ENCODE measurements at regions not wholly inside any gene's neighbourhood (a gene's known extent, or its start where the extent isn't known, plus 50 kb on each side); places are given as distances from the start of the nearest gene placed in this dataset.

- ATAC-seq (ENCODE audit: low read depth) (no peak), DNase-seq (no peak)
- no peaks in the 10 kb centered on the region for H3K4me1 ChIP-seq (ENCODE audit: control insufficient read depth in 2 of 2, insufficient read depth in 2 of 2, low read length in 2 of 2)
- H3K9ac ChIP-seq (ENCODE audit: low read length): no peak overlapping the region
- Mint-ChIP-seq H3K9me3 (ENCODE audit: insufficient read depth) (no peaks in the 10 kb centered on the region), H3K27ac (no peak overlapping the region), H3K4me1 (no peaks in the 10 kb centered on the region), H3K27me3 (no peaks in the 10 kb centered on the region), H3K4me3 (no peak overlapping the region)
- no peak overlapping the region for H3K27ac ChIP-seq (ENCODE audit: low read length in 2 of 2)
- no peaks in the 10 kb centered on the region for H4K20me1 ChIP-seq (ENCODE audit: control insufficient read depth, insufficient read depth, low read length, poor library complexity, severe bottlenecking)
- TF ChIP-seq EZH2 (IDR thresholded peaks at IDR 0.05; ENCODE audit: borderline replicate concordance, insufficient read depth, low read depth, low read length, poor library complexity, severe bottlenecking) (no peak), CTCF (IDR thresholded peaks at IDR 0.05) (no peak)
- POLR2A ChIA-PET: no interaction called here
- CTCF ChIA-PET: no interaction called here
- H3K36me3 ChIP-seq (replicated peaks in 1 of 2; ENCODE audit: control extremely low read depth in 1 of 2, control insufficient read depth in 1 of 2, extremely low read depth in 1 of 2, insufficient read depth in 2 of 2, low read length in 1 of 2): no peaks in the 10 kb centered on the region
- H3K4me2 ChIP-seq (replicated peaks; ENCODE audit: low read depth, low read length, poor library complexity, severe bottlenecking): no peak overlapping the region
- 100% methylated on average over 4 of the region's 8 CpGs for WGBS (ENCODE audit: insufficient coverage)
- intact Hi-C loops (cut with micrococcal nuclease): no loop called here
- H3K27me3 ChIP-seq (replicated peaks in 1 of 4; ENCODE audit: control extremely low read depth in 1 of 4, control insufficient read depth in 3 of 4, insufficient read depth in 4 of 4, low read length in 3 of 4): no peaks in the 10 kb centered on the region
- no peak overlapping the region for H2AFZ ChIP-seq (ENCODE audit: insufficient read depth, low read depth, low read length, poor library complexity, severe bottlenecking)
- H3K4me3 ChIP-seq (ENCODE audit: control extremely low read depth in 1 of 5, extremely low read depth in 1 of 5, insufficient read depth in 1 of 5, low read depth in 2 of 5, low read length in 4 of 5): no peak overlapping the region
- peaks cover 0 to 4% (median 0%) of the 10 kb centered on the region in 3 donors for H3K9me3 ChIP-seq (ENCODE audit: control extremely low read depth in 1 of 3, control insufficient read depth in 2 of 3, insufficient read depth in 1 of 3, low read length in 2 of 3)
- no peaks in the 10 kb centered on the region for H3K79me2 ChIP-seq (ENCODE audit: control insufficient read depth, insufficient read depth, low read length)
Measured at GRCh38 chr5:168188182-168188581, 103.3 kb upstream of the WWC1 start.

GRCh38 chr5:168192120-168192519 is 99.3 kb upstream of the WWC1 start:
- no peak overlapping the region for H3K9ac ChIP-seq (ENCODE audit: low read length)
- no peaks in the 10 kb centered on the region for H3K4me1 ChIP-seq (ENCODE audit: control insufficient read depth in 2 of 2, insufficient read depth in 2 of 2, low read length in 2 of 2)
- no peak for ATAC-seq (ENCODE audit: low read depth)
- ChIA-PET CTCF (no interaction called here), POLR2A (no interaction called here)
- no peaks in the 10 kb centered on the region for H3K36me3 ChIP-seq (replicated peaks in 1 of 2; ENCODE audit: control extremely low read depth in 1 of 2, control insufficient read depth in 1 of 2, extremely low read depth in 1 of 2, insufficient read depth in 2 of 2, low read length in 1 of 2)
- no peak overlapping the region for H3K4me3 Mint-ChIP-seq
- no peak for DNase-seq
- no peak overlapping the region for H3K27ac ChIP-seq (ENCODE audit: low read length in 2 of 2)
- no peak overlapping the region for H2AFZ ChIP-seq (ENCODE audit: insufficient read depth, low read depth, low read length, poor library complexity, severe bottlenecking)
- no peaks in the 10 kb centered on the region for H3K79me2 ChIP-seq (ENCODE audit: control insufficient read depth, insufficient read depth, low read length)
- H3K4me2 ChIP-seq (replicated peaks; ENCODE audit: low read depth, low read length, poor library complexity, severe bottlenecking): no peak overlapping the region
- 96% methylated on average over 3 of the region's 4 CpGs for WGBS (ENCODE audit: insufficient coverage)
- intact Hi-C loops (cut with micrococcal nuclease): no loop called here
- TF ChIP-seq EZH2 (IDR thresholded peaks at IDR 0.05; ENCODE audit: borderline replicate concordance, insufficient read depth, low read depth, low read length, poor library complexity, severe bottlenecking): no peak
- no peak for TF ChIP-seq CTCF (IDR thresholded peaks at IDR 0.05)
- no peaks in the 10 kb centered on the region for H3K4me1 Mint-ChIP-seq
- no peaks in the 10 kb centered on the region for H3K9me3 Mint-ChIP-seq (ENCODE audit: insufficient read depth)
- peaks cover 0 to 4% (median 0%) of the 10 kb centered on the region in 3 donors for H3K9me3 ChIP-seq (ENCODE audit: control extremely low read depth in 1 of 3, control insufficient read depth in 2 of 3, insufficient read depth in 1 of 3, low read length in 2 of 3)
- no peaks in the 10 kb centered on the region for H3K27me3 Mint-ChIP-seq
- H3K27ac Mint-ChIP-seq: no peak overlapping the region
- H3K4me3 ChIP-seq (ENCODE audit: control extremely low read depth in 1 of 5, extremely low read depth in 1 of 5, insufficient read depth in 1 of 5, low read depth in 2 of 5, low read length in 4 of 5): no peak overlapping the region
- H4K20me1 ChIP-seq (ENCODE audit: control insufficient read depth, insufficient read depth, low read length, poor library complexity, severe bottlenecking): no peaks in the 10 kb centered on the region
- no peaks in the 10 kb centered on the region for H3K27me3 ChIP-seq (replicated peaks in 1 of 4; ENCODE audit: control extremely low read depth in 1 of 4, control insufficient read depth in 3 of 4, insufficient read depth in 4 of 4, low read length in 3 of 4)
